Spleen (tissue), 11 donors: ENCODE measurements at regions not wholly inside any gene's neighbourhood (a gene's known extent, or its start where the extent isn't known, plus 50 kb on each side); places are given as distances from the start of the nearest gene placed in this dataset.

Source experiments
- DNase-seq: peaks from one replicate; pipeline ENCODE4 v3.0.0-alpha.2; 2020
- H3K27ac ChIP-seq, 8 donors: fragments of 200-600 bp; sonication (generic) in 7 of 8; 1 replicate in 4 of 8; 2 replicates in 4 of 8; pipeline versions ENCODE4 v1.5.0 to v1.8.0; 2016 to 2021; ENCODE audit warnings: inconsistent platforms in 4 of 8, mild to moderate bottlenecking in 4 of 8, moderate library complexity in 1 of 8
- H3K27me3 ChIP-seq, 7 donors: fragments of 200-600 bp; sonication (generic) in 6 of 7; replicated peaks in 1 of 7; 1 replicate in 4 of 7; 2 replicates in 3 of 7; pipeline versions ENCODE4 v1.5.0 to v1.8.0; 2016 to 2021; ENCODE audit warnings: inconsistent platforms in 3 of 7, mild to moderate bottlenecking in 1 of 7
- H3K36me3 ChIP-seq, 6 donors: fragments of 200-600 bp; sonication (generic) in 5 of 6; 1 replicate in 4 of 6; 2 replicates in 2 of 6; pipeline versions ENCODE4 v1.5.0 to v1.8.0; 2016 to 2021; ENCODE audit warnings: inconsistent platforms in 2 of 6
- H3K4me1 ChIP-seq, 6 donors: fragments of 200-600 bp; sonication (generic) in 5 of 6; 1 replicate in 3 of 6; 2 replicates in 3 of 6; pipeline versions ENCODE4 v1.5.0 to v1.8.0; 2016 to 2021; ENCODE audit warnings: inconsistent platforms in 3 of 6
- H3K4me3 ChIP-seq, 8 donors: fragments of 200-600 bp; sonication (generic) in 7 of 8; 1 replicate in 4 of 8; 2 replicates in 4 of 8; pipeline versions ENCODE4 v1.5.0 to v1.8.0; 2016 to 2021; ENCODE audit warnings: inconsistent platforms in 4 of 8, mild to moderate bottlenecking in 4 of 8, moderate library complexity in 2 of 8
- H3K9me3 ChIP-seq, 8 donors: fragments of 200-600 bp; sonication (generic) in 7 of 8; 1 replicate in 4 of 8; 2 replicates in 4 of 8; pipeline versions ENCODE4 v1.5.0 to v1.8.0; 2016 to 2021; ENCODE audit warnings: inconsistent platforms in 4 of 8
- POLR2A ChIP-seq, 3 donors: fragments of 450-650 bp; IDR thresholded peaks; one replicate each; pipeline ENCODE4 v1.5.1; 2017; ENCODE audit warnings: antibody characterized with exemption in 3 of 3, mild to moderate bottlenecking in 1 of 3
- POLR2AphosphoS5 ChIP-seq, 3 donors: sonication (generic); formaldehyde crosslinking; IDR thresholded peaks; one replicate each; pipeline ENCODE4 v1.5.1; 2017; ENCODE audit warnings: antibody characterized with exemption in 3 of 3
- WGBS, 5 donors: extraction: QIAGEN DNeasy Blood & Tissue Kit in 3 of 5; methylation state at CpG; one replicate each; pipeline versions ENCODE4 v1.1.5 to v1.1.7; 2013 to 2018; 5-methylcytosine and 5-hydroxymethylcytosine counted together
- intact Hi-C: fragments of 100-400 bp; cut with DNase I; formaldehyde crosslinking; loops from one replicate; pipeline ENCODE4 v1.15.0; 2023; ENCODE audit warnings: low total_unique reads
- TF ChIP-seq, protein P1 (sequence below), 11 experiments: fragments of 200-600 bp in 7 of 11; fragments of 450-650 bp in 4 of 11; sonication (generic) in 4 of 11; IDR thresholded peaks in 8 of 11; conservative IDR thresholded peaks in 3 of 11; 1 replicate in 7 of 11; 2 replicates in 4 of 11; pipeline versions ENCODE4 v1.4.0 to v1.8.0; 2016 to 2021; ENCODE audit warnings: antibody characterized with exemption in 11 of 11, inconsistent platforms in 4 of 11, mild to moderate bottlenecking in 1 of 11
- donor health status: healthy with polysubstance abuse.
- donor health status: DM: no; HTN: no; CAD: no; lungs with moderate emphysema.
- donor health status: DM: no; HTN: no; CAD: no.
- donor health status: Bipolar disorder and iron deficiency.
- donor health status: healthy.
- donor health status: DM: no; HTN: no; CAD: no.
- donor health status: DM: yes; HTN: yes; CAD: no.

- Histone ChIP-seq H3K27me3 (peaks cover 0 to 12% (median 0%) of the 10 kb centered on the region in 7 donors), H3K27ac (peak overlapping the region in 1 of 8 donors; percentile 13), H3K36me3 (no peaks in the 10 kb centered on the region), H3K4me3 (no peak overlapping the region), H3K9me3 (no peaks in the 10 kb centered on the region), H3K4me1 (peaks cover 0 to 14% (median 0%) of the 10 kb centered on the region in 6 donors)
- DNase-seq = no peak
- intact Hi-C loops = no loop called here
- TF ChIP-seq, protein P1, sequence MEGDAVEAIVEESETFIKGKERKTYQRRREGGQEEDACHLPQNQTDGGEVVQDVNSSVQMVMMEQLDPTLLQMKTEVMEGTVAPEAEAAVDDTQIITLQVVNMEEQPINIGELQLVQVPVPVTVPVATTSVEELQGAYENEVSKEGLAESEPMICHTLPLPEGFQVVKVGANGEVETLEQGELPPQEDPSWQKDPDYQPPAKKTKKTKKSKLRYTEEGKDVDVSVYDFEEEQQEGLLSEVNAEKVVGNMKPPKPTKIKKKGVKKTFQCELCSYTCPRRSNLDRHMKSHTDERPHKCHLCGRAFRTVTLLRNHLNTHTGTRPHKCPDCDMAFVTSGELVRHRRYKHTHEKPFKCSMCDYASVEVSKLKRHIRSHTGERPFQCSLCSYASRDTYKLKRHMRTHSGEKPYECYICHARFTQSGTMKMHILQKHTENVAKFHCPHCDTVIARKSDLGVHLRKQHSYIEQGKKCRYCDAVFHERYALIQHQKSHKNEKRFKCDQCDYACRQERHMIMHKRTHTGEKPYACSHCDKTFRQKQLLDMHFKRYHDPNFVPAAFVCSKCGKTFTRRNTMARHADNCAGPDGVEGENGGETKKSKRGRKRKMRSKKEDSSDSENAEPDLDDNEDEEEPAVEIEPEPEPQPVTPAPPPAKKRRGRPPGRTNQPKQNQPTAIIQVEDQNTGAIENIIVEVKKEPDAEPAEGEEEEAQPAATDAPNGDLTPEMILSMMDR (IDR thresholded peaks at IDR 0.05 in 8 of 11, conservative IDR thresholded peaks at IDR 0.05 in 3 of 11) = no peak
- TF ChIP-seq POLR2AphosphoS5 (IDR thresholded peaks at IDR 0.05) = no peak
- TF ChIP-seq POLR2A (IDR thresholded peaks at IDR 0.05) = no peak
- WGBS, 5 donors = 70 to 88% (median 84%) methylated on average over 4 of the region's 4 CpGs
Observed at GRCh38 chr2:217274578-217274977, 414.7 kb upstream of the TNP1 start.

GRCh38 chr2:217273851-217274250 lies 414.0 kb upstream of the TNP1 start:
- TF ChIP-seq, protein P1 (IDR thresholded peaks at IDR 0.05 in 8 of 11, conservative IDR thresholded peaks at IDR 0.05 in 3 of 11) = no peak
- TF ChIP-seq POLR2AphosphoS5 (IDR thresholded peaks at IDR 0.05) (no peak), POLR2A (IDR thresholded peaks at IDR 0.05) (no peak)
- Histone ChIP-seq H3K27me3 (peaks cover 0 to 15% (median 0%) of the 10 kb centered on the region in 7 donors), H3K27ac (no peak overlapping the region), H3K9me3 (no peaks in the 10 kb centered on the region), H3K4me1 (peaks cover 0 to 10% (median 0%) of the 10 kb centered on the region in 6 donors), H3K36me3 (no peaks in the 10 kb centered on the region), H3K4me3 (no peak overlapping the region)
- 85 to 97% (median 88%) methylated on average over 2 of the region's 2 CpGs for WGBS, 5 donors
- DNase-seq = no peak
- intact Hi-C loops = no loop called here

- H3K4me1 ChIP-seq = peaks cover 0 to 10% (median 0%) of the 10 kb centered on the region in 6 donors
- TF ChIP-seq, protein P1 (IDR thresholded peaks at IDR 0.05 in 8 of 11, conservative IDR thresholded peaks at IDR 0.05 in 3 of 11) = no peak
- TF ChIP-seq POLR2A (IDR thresholded peaks at IDR 0.05) (no peak), POLR2AphosphoS5 (IDR thresholded peaks at IDR 0.05) (no peak)
- no peak overlapping the region for H3K27ac ChIP-seq
- DNase-seq = no peak
- 67 to 93% (median 80%) methylated on average over 4 of the region's 4 CpGs for WGBS, 5 donors
- intact Hi-C loops = no loop called here
- peaks cover 0 to 18% (median 0%) of the 10 kb centered on the region in 7 donors for H3K27me3 ChIP-seq
- no peaks in the 10 kb centered on the region for H3K36me3 ChIP-seq
- H3K4me3 ChIP-seq = no peak overlapping the region
- peaks cover 0 to 4% (median 0%) of the 10 kb centered on the region in 8 donors for H3K9me3 ChIP-seq
Observed at GRCh38 chr2:217273162-217273561, 413.3 kb upstream of the TNP1 start.

GRCh38 chr2:217271813-217272212 lies 411.9 kb upstream of the TNP1 start:
- H3K36me3 ChIP-seq = no peaks in the 10 kb centered on the region
- WGBS, 5 donors = 68 to 93% (median 81%) methylated on average over 3 of the region's 3 CpGs
- H3K4me3 ChIP-seq = no peak overlapping the region
- peaks cover 0 to 12% (median 0%) of the 10 kb centered on the region in 7 donors for H3K27me3 ChIP-seq
- DNase-seq = no peak
- intact Hi-C loops = no loop called here
- H3K4me1 ChIP-seq = no peaks in the 10 kb centered on the region
- no peak overlapping the region for H3K27ac ChIP-seq
- peaks cover 0 to 15% (median 12%) of the 10 kb centered on the region in 8 donors for H3K9me3 ChIP-seq
- TF ChIP-seq POLR2A (IDR thresholded peaks at IDR 0.05) = no peak
- TF ChIP-seq, protein P1 (IDR thresholded peaks at IDR 0.05 in 8 of 11, conservative IDR thresholded peaks at IDR 0.05 in 3 of 11) = no peak
- no peak for TF ChIP-seq POLR2AphosphoS5 (IDR thresholded peaks at IDR 0.05)
